OCI-LY1 (cell line): ENCODE measurements at regions not wholly inside any gene's neighbourhood (a gene's known extent, or its start where the extent isn't known, plus 50 kb on each side); places are given as distances from the start of the nearest gene placed in this dataset.
A peak's percentile ranks its signal among the peaks of the same experiment; 100 is the strongest.
"Not testable (repeated sequence)": the region's sequence is repeated elsewhere in the genome, so short reads cannot be mapped to it uniquely, and the experiment has no call there.

Source experiments
- H2AFZ ChIP-seq: fragments of 200-600 bp; sonication (generic), shearing (Covaris generic); 2 replicates; pipeline ENCODE4 v1.6.0; 2014; ENCODE audit warnings: antibody characterized with exemption, mild to moderate bottlenecking, low read length
- H3F3A ChIP-seq: fragments of 200-600 bp; sonication (generic), shearing (Covaris generic); 2 replicates; pipeline ENCODE4 v1.6.0; 2014; ENCODE audit warnings: mild to moderate bottlenecking, antibody characterized with exemption, low read length, moderate library complexity; ENCODE audit not compliant: insufficient read depth
- H3K27ac ChIP-seq: fragments of 200-600 bp; sonication (generic); 2 replicates; pipeline ENCODE4 v1.5.1; 2014; ENCODE audit warnings: low read length, mixed run types, mild to moderate bottlenecking, low read depth; ENCODE audit not compliant: poor library complexity, severe bottlenecking
- H3K27me3 ChIP-seq: fragments of 200-600 bp; sonication (generic); 2 replicates; pipeline ENCODE4 v1.6.0; 2014; ENCODE audit warnings: antibody characterized with exemption, mild to moderate bottlenecking, low read length, moderate library complexity; ENCODE audit not compliant: insufficient read depth
- H3K36me3 ChIP-seq: fragments of 200-600 bp; sonication (generic); 2 replicates; pipeline ENCODE4 v1.6.1; 2014; ENCODE audit warnings: mild to moderate bottlenecking, antibody characterized with exemption, low read length, moderate library complexity, mixed read lengths; ENCODE audit not compliant: insufficient read depth
- H3K4me1 ChIP-seq: fragments of 200-600 bp; sonication (generic); 2 replicates; pipeline ENCODE4 v1.5.1; 2014; ENCODE audit warnings: mild to moderate bottlenecking, low read length, moderate library complexity; ENCODE audit not compliant: insufficient read depth, severe bottlenecking
- H3K4me2 ChIP-seq: fragments of 200-600 bp; sonication (generic), shearing (Covaris generic); 2 replicates; pipeline ENCODE4 v1.6.1; 2014; ENCODE audit warnings: low read length
- H3K4me3 ChIP-seq: fragments of 200-600 bp; sonication (generic); 2 replicates; pipeline ENCODE4 v1.5.1; 2014; ENCODE audit warnings: low read length, low read depth, mild to moderate bottlenecking, mixed read lengths; ENCODE audit not compliant: poor library complexity, severe bottlenecking
- H3K79me2 ChIP-seq: fragments of 200-600 bp; shearing (Covaris generic); 2 replicates; pipeline ENCODE4 v1.6.1; 2016; ENCODE audit warnings: mixed run types, low read length, mixed read lengths; ENCODE audit not compliant: insufficient read depth
- H3K9ac ChIP-seq: fragments of 200-600 bp; sonication (generic), shearing (Covaris generic); 2 replicates; pipeline ENCODE4 v1.6.1; 2014; ENCODE audit warnings: mild to moderate bottlenecking, low read length, mixed read lengths
- H3K9me2 ChIP-seq: fragments of 200-600 bp; sonication (generic), shearing (Covaris generic); 2 replicates; pipeline ENCODE4 v1.6.1; 2014; ENCODE audit warnings: low read depth, mild to moderate bottlenecking, low read length, mixed read lengths
- H3K9me3 ChIP-seq: fragments of 200-600 bp; shearing (Covaris generic); 2 replicates; pipeline ENCODE4 v1.6.1; 2014; ENCODE audit warnings: low read length, mixed read lengths
- H4K20me1 ChIP-seq: fragments of 200-600 bp; sonication (generic), shearing (Covaris generic); 2 replicates; pipeline ENCODE4 v1.6.0; 2016; ENCODE audit warnings: mild to moderate bottlenecking, low read length; ENCODE audit not compliant: insufficient read depth

- not testable (repeated sequence) for H3K9me3 ChIP-seq, H3K9me2 ChIP-seq, H3K4me2 ChIP-seq, H3F3A ChIP-seq, H3K79me2 ChIP-seq, H3K27me3 ChIP-seq, H2AFZ ChIP-seq, H3K4me3 ChIP-seq, H3K4me1 ChIP-seq, H3K9ac ChIP-seq, H3K27ac ChIP-seq, H3K36me3 ChIP-seq, H4K20me1 ChIP-seq
These were observed 67.5 kb upstream of the ROPN1B start for GRCh38 chr3:125901473-125901872.

- not testable (repeated sequence) for H4K20me1 ChIP-seq, H3K27me3 ChIP-seq, H3K27ac ChIP-seq, H3K9ac ChIP-seq, H3K9me2 ChIP-seq, H3F3A ChIP-seq, H3K79me2 ChIP-seq, H3K4me3 ChIP-seq, H3K4me2 ChIP-seq, H3K36me3 ChIP-seq, H2AFZ ChIP-seq, H3K4me1 ChIP-seq, H3K9me3 ChIP-seq
These were observed 65.1 kb upstream of the ROPN1B start for GRCh38 chr3:125903780-125904455.

- H4K20me1 ChIP-seq, H3K9me2 ChIP-seq, H3K27ac ChIP-seq, H3K4me1 ChIP-seq, H2AFZ ChIP-seq, H3K9me3 ChIP-seq, H3K9ac ChIP-seq, H3K36me3 ChIP-seq, H3K4me3 ChIP-seq, H3K27me3 ChIP-seq, H3F3A ChIP-seq, H3K79me2 ChIP-seq, H3K4me2 ChIP-seq: not testable (repeated sequence)
These were observed 61.7 kb upstream of the ROPN1B start for GRCh38 chr3:125907279-125907678.

GRCh38 chr3:125910851-125911250 is 58.1 kb upstream of the ROPN1B start:
- not testable (repeated sequence) for H3K4me1 ChIP-seq, H3K79me2 ChIP-seq, H3K27ac ChIP-seq, H3F3A ChIP-seq, H2AFZ ChIP-seq, H3K4me2 ChIP-seq, H4K20me1 ChIP-seq, H3K9ac ChIP-seq, H3K27me3 ChIP-seq, H3K4me3 ChIP-seq, H3K36me3 ChIP-seq, H3K9me2 ChIP-seq, H3K9me3 ChIP-seq

- not testable (repeated sequence) for H2AFZ ChIP-seq, H3K36me3 ChIP-seq, H4K20me1 ChIP-seq, H3K27ac ChIP-seq, H3K79me2 ChIP-seq, H3K9me3 ChIP-seq, H3F3A ChIP-seq, H3K9me2 ChIP-seq, H3K27me3 ChIP-seq
- H3K4me1 ChIP-seq, result peaks cover 13% of the 10 kb centered on the region
- peak overlapping the region; percentile 80 for H3K4me2 ChIP-seq
- peak overlapping the region; percentile 60 for H3K9ac ChIP-seq
- H3K4me3 ChIP-seq, result peak overlapping the region; percentile 69
These were observed 54.2 kb upstream of the ROPN1B start for GRCh38 chr3:125914608-125915436.

- H3K4me1 ChIP-seq, result peaks cover 13% of the 10 kb centered on the region
- not testable (repeated sequence) for H3K36me3 ChIP-seq, H3K9me3 ChIP-seq, H3K27ac ChIP-seq, H3F3A ChIP-seq, H3K27me3 ChIP-seq, H4K20me1 ChIP-seq, H3K79me2 ChIP-seq, H2AFZ ChIP-seq, H3K9me2 ChIP-seq
- peak overlapping the region; percentile 60 for H3K9ac ChIP-seq
- H3K4me2 ChIP-seq, result peak overlapping the region; percentile 80
- H3K4me3 ChIP-seq, result peak overlapping the region; percentile 69
These were observed 53.6 kb upstream of the ROPN1B start for GRCh38 chr3:125915437-125915787.

- Histone ChIP-seq H3K9ac (peak overlapping the region; percentile 60), H3K4me3 (peak overlapping the region; percentile 69), H3K4me1 (peaks cover 13% of the 10 kb centered on the region), H3K4me2 (peak overlapping the region; percentile 80)
- H3K36me3 ChIP-seq, H3K27ac ChIP-seq, H3K9me2 ChIP-seq, H3F3A ChIP-seq, H4K20me1 ChIP-seq, H3K9me3 ChIP-seq, H3K27me3 ChIP-seq, H2AFZ ChIP-seq, H3K79me2 ChIP-seq: not testable (repeated sequence)
These were observed 53.1 kb upstream of the ROPN1B start for GRCh38 chr3:125915792-125916375.
